PC-9 (cell line): ENCODE measurements at regions not wholly inside any gene's neighbourhood (a gene's known extent, or its start where the extent isn't known, plus 50 kb on each side); places are given as distances from the start of the nearest gene placed in this dataset.

Experiments
- BruUV-seq: library from RNA; stranded (reverse); fragments of 400-500 nt; replicated peaks from 2 replicates; lab custom pipeline; 2021; lab: Mats Ljungman, UMichigan
- CTCF ChIA-PET: fragments of 300-600 bp; sonication (Branson Sonifier 250); formaldehyde crosslinking; loops from one replicate; lab custom pipeline; 2022; ENCODE audit warnings: antibody characterized with exemption; lab: Charles Lee
- POLR2A ChIA-PET: fragments of 300-600 bp; sonication (Branson Sonifier 250); formaldehyde crosslinking; loops from one replicate; lab custom pipeline; 2022; ENCODE audit warnings: antibody characterized with exemption; ENCODE audit not compliant: unreplicated experiment; lab: Charles Lee
- DNase-seq, 2 experiments: peaks; one replicate each; pipeline versions ENCODE4 v3.0.0 to v3.0.0-alpha.2; 2015 to 2022; ENCODE audit warnings: mixed read lengths in 1 of 2
- H2AFZ ChIP-seq: fragments of 200-600 bp; sonication (generic); 2 replicates; pipeline ENCODE4 v1.8.1; 2017; ENCODE audit warnings: antibody characterized with exemption
- H3F3A ChIP-seq: fragments of 200-600 bp; sonication (generic); 2 replicates; pipeline ENCODE4 v1.8.1; 2017; ENCODE audit warnings: antibody characterized with exemption, mild to moderate bottlenecking, low read depth; ENCODE audit not compliant: insufficient read depth
- H3K27ac ChIP-seq: fragments of 200-600 bp; sonication (generic); 2 replicates; pipeline ENCODE4 v1.6.1; 2016; ENCODE audit warnings: mixed run types
- H3K27me3 ChIP-seq: fragments of 200-600 bp; sonication (generic); 2 replicates; pipeline ENCODE4 v1.6.1; 2016; ENCODE audit warnings: low read depth, mixed run types; ENCODE audit not compliant: insufficient read depth
- H3K36me3 ChIP-seq: fragments of 200-600 bp; sonication (generic); 2 replicates; pipeline ENCODE4 v1.6.1; 2016; ENCODE audit warnings: low read depth, mixed run types
- H3K4me1 ChIP-seq: fragments of 200-600 bp; sonication (generic); replicated peaks from 2 replicates; pipeline ENCODE4 v1.6.1; 2016; ENCODE audit warnings: mixed run types; ENCODE audit not compliant: insufficient read depth
- H3K4me2 ChIP-seq: fragments of 200-600 bp; sonication (generic); 2 replicates; pipeline ENCODE4 v1.6.1; 2017; ENCODE audit warnings: mixed run types
- H3K4me3 ChIP-seq: fragments of 200-600 bp; sonication (generic); 2 replicates; pipeline ENCODE4 v1.6.1; 2016; ENCODE audit warnings: mixed run types
- H3K79me2 ChIP-seq: fragments of 200-600 bp; sonication (generic); 2 replicates; pipeline ENCODE4 v1.6.1; 2017; ENCODE audit warnings: low read depth, mixed run types
- H3K9me2 ChIP-seq: fragments of 200-600 bp; sonication (generic); 2 replicates; pipeline ENCODE4 v1.8.1; 2017; ENCODE audit warnings: mild to moderate bottlenecking; ENCODE audit not compliant: insufficient read depth
- H3K9me3 ChIP-seq: fragments of 200-600 bp; sonication (generic); 2 replicates; pipeline ENCODE4 v1.8.1; 2016; ENCODE audit warnings: low read depth; ENCODE audit not compliant: insufficient read depth
- H4K20me1 ChIP-seq: fragments of 200-600 bp; sonication (generic); 2 replicates; pipeline ENCODE4 v1.8.1; 2017; ENCODE audit not compliant: insufficient read depth
- CTCF ChIP-seq: fragments of 200-600 bp; sonication (generic); conservative IDR thresholded peaks from 2 replicates; pipeline ENCODE4 v1.6.1; 2017; ENCODE audit warnings: mixed run types, antibody characterized with exemption, mild to moderate bottlenecking, moderate library complexity
- EZH2 ChIP-seq: fragments of 200-600 bp; sonication (generic); IDR thresholded peaks from 2 replicates; pipeline ENCODE4 v1.8.0; 2017; ENCODE audit warnings: antibody characterized with exemption, low read depth
- intact Hi-C: fragments of 100-400 bp; cut with micrococcal nuclease; formaldehyde crosslinking; loops from one replicate; pipeline ENCODE4 v1.10.0; 2022; ENCODE audit not compliant: unreplicated experiment

GRCh38 chr15:58355382-58355971 is 76.3 kb upstream of the LIPC start:
- ChIA-PET POLR2A (interaction anchor here (0.6 kb wide), 1 partner anchor 38 kb away, joined by 3 read pairs; no protein-coding TSS in a partner anchor), CTCF (no interaction called here)
- no peaks in the 10 kb centered on the region for H3K79me2 ChIP-seq
- intact Hi-C loops, result no loop called here
- H3K4me1 ChIP-seq, result peaks cover 3% of the 10 kb centered on the region
- H3K9me2 ChIP-seq, result no peaks in the 10 kb centered on the region
- H3K4me3 ChIP-seq, result no peak overlapping the region
- no peak for DNase-seq
- H4K20me1 ChIP-seq, result no peaks in the 10 kb centered on the region
- H3K9me3 ChIP-seq, result no peaks in the 10 kb centered on the region
- no peak overlapping the region for H2AFZ ChIP-seq
- TF ChIP-seq EZH2 (no peak), CTCF (no peak)
- H3K36me3 ChIP-seq, result no peaks in the 10 kb centered on the region
- H3F3A ChIP-seq, result no peaks in the 10 kb centered on the region
- H3K4me2 ChIP-seq, result no peak overlapping the region
- no TSS peak for BruUV-seq
- H3K27ac ChIP-seq, result no peak overlapping the region
- no peaks in the 10 kb centered on the region for H3K27me3 ChIP-seq

DNA sequence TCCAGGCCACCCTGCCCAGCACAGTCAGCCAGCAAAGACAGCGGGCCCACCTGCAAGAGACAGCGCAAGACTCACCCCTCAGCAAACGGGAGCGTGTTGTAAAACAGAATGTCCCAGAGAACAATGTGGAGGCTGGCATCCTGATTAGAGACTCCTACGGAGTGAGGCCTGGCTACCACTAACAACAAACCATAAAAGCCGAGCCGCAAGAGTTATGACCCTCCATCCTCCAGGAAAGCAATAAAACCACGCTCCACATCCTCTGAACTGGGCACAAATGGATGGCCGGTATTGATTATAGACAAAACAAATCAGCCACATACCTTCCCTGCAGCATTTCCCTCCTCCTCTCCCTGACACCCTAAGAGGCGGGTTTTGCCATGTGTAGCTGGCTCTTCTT is 75.8 kb upstream of the LIPC start:
- no peak overlapping the region for H2AFZ ChIP-seq
- no peak for TF ChIP-seq CTCF
- TF ChIP-seq EZH2, result no peak
- ChIA-PET POLR2A (interaction anchor here (0.6 kb wide), 1 partner anchor 37 kb away, joined by 3 read pairs; no protein-coding TSS in a partner anchor), CTCF (no interaction called here)
- H3K27ac ChIP-seq, result no peak overlapping the region
- H4K20me1 ChIP-seq, result no peaks in the 10 kb centered on the region
- no peak overlapping the region for H3K4me2 ChIP-seq
- H3F3A ChIP-seq, result peaks cover 4% of the 10 kb centered on the region
- H3K27me3 ChIP-seq, result no peaks in the 10 kb centered on the region
- no peak overlapping the region for H3K4me3 ChIP-seq
- H3K36me3 ChIP-seq, result no peaks in the 10 kb centered on the region
- BruUV-seq, result no TSS peak
- peaks cover 8% of the 10 kb centered on the region for H3K4me1 ChIP-seq
- H3K9me3 ChIP-seq, result no peaks in the 10 kb centered on the region
- intact Hi-C loops, result no loop called here
- H3K9me2 ChIP-seq, result no peaks in the 10 kb centered on the region
- DNase-seq, result no peak
- no peaks in the 10 kb centered on the region for H3K79me2 ChIP-seq

DNA sequence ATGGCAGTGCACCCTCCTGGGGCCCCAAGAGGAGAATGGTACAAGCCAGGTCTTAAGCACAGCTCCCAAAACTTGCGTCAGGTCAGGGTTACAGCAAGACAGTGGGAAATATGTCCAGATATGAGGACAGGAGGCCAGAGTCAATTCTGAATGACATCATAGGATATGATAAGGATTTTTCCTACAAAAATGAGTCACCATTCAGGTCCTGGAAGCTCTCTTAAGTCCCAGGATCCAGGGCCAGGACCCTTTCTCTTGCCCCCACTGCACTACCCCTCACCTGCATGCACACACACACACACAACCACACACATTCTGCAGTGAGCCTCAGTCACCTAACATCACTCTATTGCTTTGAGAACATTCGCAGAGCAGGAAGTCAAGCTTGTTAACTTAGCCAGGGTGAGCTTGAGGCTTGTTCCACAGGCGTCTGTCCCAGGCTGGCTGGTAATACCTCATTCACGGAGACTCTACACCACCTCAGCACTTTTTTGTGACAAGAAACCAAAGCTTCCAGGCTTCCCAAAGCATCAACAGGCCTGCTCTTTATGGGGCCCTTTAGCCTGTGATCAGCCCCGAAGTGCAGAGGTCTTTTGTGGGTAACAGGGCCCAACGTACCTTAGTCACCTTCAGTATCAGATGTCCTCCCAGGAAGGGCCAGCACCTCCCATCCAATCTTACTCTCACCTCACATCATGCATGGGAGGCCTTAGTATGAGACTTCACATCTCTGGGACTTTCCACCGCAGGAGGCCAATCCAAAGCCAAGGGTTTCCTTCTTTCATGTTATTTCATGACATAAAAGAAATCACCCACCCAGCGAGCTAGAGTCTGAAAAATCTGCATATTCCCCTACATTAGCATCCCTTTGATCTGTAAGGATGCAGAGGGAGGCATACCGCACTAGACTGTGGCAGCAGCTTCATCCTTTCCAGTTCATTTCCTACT is 74.0 kb upstream of the LIPC start:
- no peaks in the 10 kb centered on the region for H3K27me3 ChIP-seq
- H3K27ac ChIP-seq, result no peak overlapping the region
- no peak overlapping the region for H3K4me3 ChIP-seq
- H4K20me1 ChIP-seq, result no peaks in the 10 kb centered on the region
- intact Hi-C loops, result no loop called here
- no peaks in the 10 kb centered on the region for H3K36me3 ChIP-seq
- peaks cover 27% of the 10 kb centered on the region for H3K4me1 ChIP-seq
- ChIA-PET POLR2A (interaction anchor here (0.6 kb wide), 1 partner anchor 67 kb away, joined by 7 read pairs; no protein-coding TSS in a partner anchor), CTCF (no interaction called here)
- H3K9me2 ChIP-seq, result no peaks in the 10 kb centered on the region
- no peak overlapping the region for H3K4me2 ChIP-seq
- H2AFZ ChIP-seq, result no peak overlapping the region
- no TSS peak for BruUV-seq
- no peaks in the 10 kb centered on the region for H3K79me2 ChIP-seq
- no peak for DNase-seq
- TF ChIP-seq EZH2 (no peak), CTCF (no peak)
- H3F3A ChIP-seq, result peaks cover 15% of the 10 kb centered on the region
- H3K9me3 ChIP-seq, result no peaks in the 10 kb centered on the region
